H9 (cell line): ENCODE measurements at regions not wholly inside any gene's neighbourhood (a gene's known extent, or its start where the extent isn't known, plus 50 kb on each side); places are given as distances from the start of the nearest gene placed in this dataset.

ENCODE experiments used
- DNase-seq: peaks from one replicate; pipeline ENCODE4 v3.0.0-alpha.2; 2017
- H2AFZ ChIP-seq: one replicate; pipeline ENCODE4 v1.6.1; 2013; ENCODE audit warnings: mild to moderate bottlenecking, low read length, control low read depth, moderate library complexity
- H2AK5ac ChIP-seq: 2 replicates; pipeline ENCODE4 v1.6.1; 2013; ENCODE audit warnings: low read length, control low read depth, mixed read lengths; ENCODE audit not compliant: insufficient read length
- H2BK120ac ChIP-seq: one replicate; pipeline ENCODE4 v1.6.1; 2013; ENCODE audit warnings: low read depth, mild to moderate bottlenecking, low read length, control low read depth, inconsistent platforms; ENCODE audit not compliant: poor library complexity, severe bottlenecking
- H2BK12ac ChIP-seq: 2 replicates; pipeline ENCODE4 v1.6.1; 2013; ENCODE audit warnings: low read length, control low read depth, mixed read lengths, low read depth; ENCODE audit not compliant: insufficient read length
- H2BK15ac ChIP-seq: 2 replicates; pipeline ENCODE4 v1.6.1; 2013; ENCODE audit warnings: low read depth, low read length, control low read depth
- H2BK20ac ChIP-seq: one replicate; pipeline ENCODE4 v1.6.1; 2013; ENCODE audit warnings: low read depth, mild to moderate bottlenecking, low read length, control low read depth, inconsistent platforms; ENCODE audit not compliant: poor library complexity, severe bottlenecking
- H2BK5ac ChIP-seq: 2 replicates; pipeline ENCODE4 v1.6.1; 2013; ENCODE audit warnings: low read length, control low read depth, mixed read lengths; ENCODE audit not compliant: insufficient read length
- H3K14ac ChIP-seq: 2 replicates; pipeline ENCODE4 v1.6.1; 2013; ENCODE audit warnings: low read length, control low read depth; ENCODE audit not compliant: insufficient read depth
- H3K18ac ChIP-seq: 2 replicates; pipeline ENCODE4 v1.6.1; 2013; ENCODE audit warnings: low read depth, mild to moderate bottlenecking, mixed read lengths, low read length, control low read depth; ENCODE audit not compliant: insufficient read length
- H3K23ac ChIP-seq: 2 replicates; pipeline ENCODE4 v1.6.1; 2013; ENCODE audit warnings: low read length, control low read depth, mixed read lengths, low read depth; ENCODE audit not compliant: insufficient read length
- H3K23me2 ChIP-seq: 2 replicates; pipeline ENCODE4 v1.6.1; 2013; ENCODE audit warnings: low read depth, mild to moderate bottlenecking, mixed read lengths, low read length, control low read depth; ENCODE audit not compliant: insufficient read length, poor library complexity, severe bottlenecking
- H3K27ac ChIP-seq: 2 replicates; pipeline ENCODE4 v1.5.1; 2013; ENCODE audit warnings: low read length, control low read depth, mixed read lengths, low read depth; ENCODE audit not compliant: insufficient read length
- H3K27me3 ChIP-seq: 2 replicates; pipeline ENCODE4 v1.6.1; 2013; ENCODE audit warnings: low read length, control low read depth, inconsistent platforms; ENCODE audit not compliant: insufficient read depth
- H3K4ac ChIP-seq: 2 replicates; pipeline ENCODE4 v1.6.1; 2013; ENCODE audit warnings: low read depth, mild to moderate bottlenecking, control low read depth, inconsistent platforms, low read length, moderate library complexity
- H3K4me1 ChIP-seq: 2 replicates; pipeline ENCODE4 v1.6.1; 2013; ENCODE audit warnings: low read length, control low read depth, inconsistent platforms; ENCODE audit not compliant: insufficient read depth
- H3K4me2 ChIP-seq: 2 replicates; pipeline ENCODE4 v1.6.1; 2013; ENCODE audit warnings: low read length, control low read depth, mixed read lengths; ENCODE audit not compliant: insufficient read length, insufficient read depth
- H3K56ac ChIP-seq: 2 replicates; pipeline ENCODE4 v1.6.1; 2013; ENCODE audit warnings: low read depth, mild to moderate bottlenecking, mixed read lengths, low read length, control low read depth; ENCODE audit not compliant: insufficient read length
- H3K79me1 ChIP-seq: 2 replicates; pipeline ENCODE4 v1.6.1; 2013; ENCODE audit warnings: low read depth, mild to moderate bottlenecking, moderate library complexity, low read length, control low read depth, inconsistent platforms; ENCODE audit not compliant: insufficient read depth, poor library complexity, severe bottlenecking
- H3K79me2 ChIP-seq: 2 replicates; pipeline ENCODE4 v1.6.1; 2013; ENCODE audit warnings: low read length, control low read depth, inconsistent platforms; ENCODE audit not compliant: insufficient read depth
- H3K9ac ChIP-seq: 2 replicates; pipeline ENCODE4 v1.6.1; 2013; ENCODE audit warnings: low read length, control low read depth, mixed read lengths; ENCODE audit not compliant: insufficient read length; ENCODE audit errors: extremely low read depth
- H3K9me3 ChIP-seq: one replicate; pipeline ENCODE4 v1.6.1; 2013; ENCODE audit warnings: low read depth, low read length, inconsistent platforms; ENCODE audit not compliant: control insufficient read depth
- H3T11ph ChIP-seq: one replicate; pipeline ENCODE4 v1.6.1; 2013; ENCODE audit warnings: mild to moderate bottlenecking, low read length, control low read depth, inconsistent platforms
- H4K20me1 ChIP-seq: one replicate; pipeline ENCODE4 v1.6.1; 2013; ENCODE audit not compliant: control insufficient read depth, insufficient read length, insufficient read depth
- H4K5ac ChIP-seq: 2 replicates; pipeline ENCODE4 v1.6.1; 2013; ENCODE audit warnings: low read depth, mild to moderate bottlenecking, mixed read lengths, low read length, control low read depth; ENCODE audit not compliant: insufficient read length
- H4K8ac ChIP-seq: replicated peaks from 2 replicates; pipeline ENCODE4 v1.6.1; 2013; ENCODE audit warnings: low read length, control low read depth, mixed read lengths, low read depth; ENCODE audit not compliant: insufficient read length
- H4K91ac ChIP-seq: 2 replicates; pipeline ENCODE4 v1.6.1; 2013; ENCODE audit warnings: low read depth, mild to moderate bottlenecking, moderate library complexity, mixed read lengths, low read length, control low read depth; ENCODE audit not compliant: insufficient read length
- H3K27ac Mint-ChIP-seq, 3 experiments: 2 replicates in 2 of 3; 3 replicates in 1 of 3; pipeline ENCODE4 v1.8.0; 2020 to 2021; ENCODE audit warnings: mixed read lengths in 3 of 3, mild to moderate bottlenecking in 1 of 3, moderate library complexity in 1 of 3
- H3K27me3 Mint-ChIP-seq: 2 replicates; pipeline ENCODE4 v1.8.0; 2021; ENCODE audit warnings: low read depth, mild to moderate bottlenecking, moderate library complexity, mixed read lengths
- H3K36me3 Mint-ChIP-seq, 3 experiments: 2 replicates in 2 of 3; 3 replicates in 1 of 3; pipeline ENCODE4 v1.8.0; 2020 to 2021; ENCODE audit warnings: low read depth in 3 of 3, mixed read lengths in 3 of 3; ENCODE audit not compliant: insufficient read depth in 1 of 3
- H3K4me1 Mint-ChIP-seq, 2 experiments: 2 replicates each; pipeline ENCODE4 v1.8.0; 2020; ENCODE audit warnings: mixed read lengths in 2 of 2
- H3K4me3 Mint-ChIP-seq, 2 experiments: 2 replicates in 1 of 2; 3 replicates in 1 of 2; pipeline ENCODE4 v1.8.0; 2020 to 2021; ENCODE audit warnings: mild to moderate bottlenecking in 2 of 2, mixed read lengths in 2 of 2, moderate library complexity in 1 of 2
- H3K9me3 Mint-ChIP-seq, 2 experiments: 2 replicates in 1 of 2; 3 replicates in 1 of 2; pipeline ENCODE4 v1.8.0; 2020; ENCODE audit warnings: mild to moderate bottlenecking in 2 of 2, mixed read lengths in 2 of 2, moderate library complexity in 1 of 2
- CTCF ChIP-seq: fragments of 200-600 bp; sonication (generic); conservative IDR thresholded peaks from 3 replicates; pipeline ENCODE4 v1.8.0; 2021; ENCODE audit warnings: antibody characterized with exemption, mild to moderate bottlenecking
- WGBS: extraction: QIAGEN DNeasy Blood & Tissue Kit; methylation state at CpG from one replicate; pipeline ENCODE4 v1.1.7; 2013; ENCODE audit warnings: missing lambda C conversion rate, low lambda C conversion rate, mixed read lengths; ENCODE audit not compliant: insufficient read length; ENCODE audit errors: extremely low coverage; 5-methylcytosine and 5-hydroxymethylcytosine counted together

- no peak overlapping the region for H3K23ac ChIP-seq
- H4K5ac ChIP-seq = no peak overlapping the region
- no peak overlapping the region for H3K56ac ChIP-seq
- no peak for TF ChIP-seq CTCF
- no peaks in the 10 kb centered on the region for H4K20me1 ChIP-seq
- no CpG with 5 or more reads among the region's 2 CpGs for WGBS
- H3K27ac Mint-ChIP-seq = no peak overlapping the region
- H3K4me2 ChIP-seq = no peak overlapping the region
- H2BK120ac ChIP-seq = no peak overlapping the region
- no peaks in the 10 kb centered on the region for H3K27me3 Mint-ChIP-seq
- no peak overlapping the region for H3K4ac ChIP-seq
- no peak overlapping the region for H4K8ac ChIP-seq
- H3K36me3 Mint-ChIP-seq = no peaks in the 10 kb centered on the region
- H3K79me1 ChIP-seq = no peaks in the 10 kb centered on the region
- peaks cover 2% of the 10 kb centered on the region in 2 experiments; a peak in 1 of 4 replicates for H3K4me1 Mint-ChIP-seq
- no peak overlapping the region for H4K91ac ChIP-seq
- no peak overlapping the region for H2AFZ ChIP-seq
- DNase-seq = no peak
- no peaks in the 10 kb centered on the region for H3K9me3 ChIP-seq
- no peaks in the 10 kb centered on the region for H3K9me3 Mint-ChIP-seq
- no peak overlapping the region for H2BK5ac ChIP-seq
- no peak overlapping the region for H3K4me3 Mint-ChIP-seq
- H3K79me2 ChIP-seq = no peaks in the 10 kb centered on the region
- no peak overlapping the region for H2AK5ac ChIP-seq
- no peaks in the 10 kb centered on the region for H3K23me2 ChIP-seq
- no peak overlapping the region for H3K9ac ChIP-seq
- H2BK15ac ChIP-seq = no peak overlapping the region
- no peaks in the 10 kb centered on the region for H3K27me3 ChIP-seq
- no peak overlapping the region for H3K27ac ChIP-seq
- no peak overlapping the region for H2BK12ac ChIP-seq
- H3K14ac ChIP-seq = no peak overlapping the region
- no peak overlapping the region for H2BK20ac ChIP-seq
- no peak overlapping the region for H3K18ac ChIP-seq
- H3K4me1 ChIP-seq = no peaks in the 10 kb centered on the region
- H3T11ph ChIP-seq = no peak overlapping the region
Measured at GRCh38 chr2:58614219-58614618, 373.1 kb upstream of the FANCL start.
